SK-N-MC (cell line): ENCODE measurements at regions not wholly inside any gene's neighbourhood (a gene's known extent, or its start where the extent isn't known, plus 50 kb on each side); places are given as distances from the start of the nearest gene placed in this dataset.

ENCODE experiments used
- EZH2 ChIP-seq: fragments of 200-600 bp; sonication (generic); IDR thresholded peaks from one replicate; pipeline ENCODE4 v1.6.1; 2017; ENCODE audit warnings: antibody characterized with exemption
- FOXP2 ChIP-seq: optimal IDR thresholded peaks from 2 replicates; pipeline ENCODE3; 2011; ENCODE audit warnings: mild to moderate bottlenecking, moderate library complexity; ENCODE audit not compliant: insufficient read depth; ENCODE audit errors: extremely low read length, control extremely low read depth
- POLR2AphosphoS5 ChIP-seq: IDR thresholded peaks from 2 replicates; pipeline ENCODE4 v1.6.1; 2012; ENCODE audit warnings: mild to moderate bottlenecking, low read depth, low read length, borderline replicate concordance

DNA sequence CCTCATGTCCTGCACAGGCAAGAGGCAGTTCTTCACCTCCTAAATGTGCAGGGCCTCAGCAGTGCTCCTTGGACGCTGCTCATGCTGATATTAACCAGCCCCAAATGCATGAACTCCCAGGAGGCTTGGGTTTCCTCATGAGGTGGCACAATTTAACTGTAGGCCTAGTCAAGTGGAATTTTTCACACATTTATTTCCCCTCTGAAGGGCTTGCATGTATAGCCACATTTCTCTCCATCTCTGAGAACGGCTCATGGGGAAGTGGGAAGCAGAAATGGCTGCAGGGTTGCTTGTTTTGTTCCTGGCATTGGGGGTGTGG, 72.8 kb upstream of the PAX1 start:
- TF ChIP-seq POLR2AphosphoS5 (no peak), EZH2 (no peak), FOXP2 (no peak)
